ENCODE measurements at regions not wholly inside any gene's neighbourhood (a gene's known extent, or its start where the extent isn't known, plus 50 kb on each side); places are given as distances from the start of the nearest gene placed in this dataset.

DNA sequence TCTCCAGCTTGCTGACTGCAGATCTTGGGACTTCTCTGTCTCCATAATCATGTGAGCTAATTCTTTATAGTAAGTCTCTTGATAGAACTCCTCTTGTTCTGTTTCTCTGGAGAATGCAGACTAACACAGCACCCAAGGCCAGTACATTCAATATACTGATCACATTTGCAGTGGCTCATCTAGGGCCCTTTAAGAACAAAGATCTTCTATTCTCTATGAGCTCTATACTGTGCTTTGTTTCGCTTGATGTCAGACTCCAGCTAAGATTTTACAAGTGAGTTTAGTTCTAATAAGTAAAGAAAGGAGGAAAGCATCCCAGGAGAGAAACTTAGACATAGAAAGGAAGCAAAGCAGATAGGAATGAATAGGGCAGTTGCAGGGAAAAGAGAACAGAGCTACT is 69.3 kb upstream of the TMPO start:
- TF ChIP-seq, protein P1, sequence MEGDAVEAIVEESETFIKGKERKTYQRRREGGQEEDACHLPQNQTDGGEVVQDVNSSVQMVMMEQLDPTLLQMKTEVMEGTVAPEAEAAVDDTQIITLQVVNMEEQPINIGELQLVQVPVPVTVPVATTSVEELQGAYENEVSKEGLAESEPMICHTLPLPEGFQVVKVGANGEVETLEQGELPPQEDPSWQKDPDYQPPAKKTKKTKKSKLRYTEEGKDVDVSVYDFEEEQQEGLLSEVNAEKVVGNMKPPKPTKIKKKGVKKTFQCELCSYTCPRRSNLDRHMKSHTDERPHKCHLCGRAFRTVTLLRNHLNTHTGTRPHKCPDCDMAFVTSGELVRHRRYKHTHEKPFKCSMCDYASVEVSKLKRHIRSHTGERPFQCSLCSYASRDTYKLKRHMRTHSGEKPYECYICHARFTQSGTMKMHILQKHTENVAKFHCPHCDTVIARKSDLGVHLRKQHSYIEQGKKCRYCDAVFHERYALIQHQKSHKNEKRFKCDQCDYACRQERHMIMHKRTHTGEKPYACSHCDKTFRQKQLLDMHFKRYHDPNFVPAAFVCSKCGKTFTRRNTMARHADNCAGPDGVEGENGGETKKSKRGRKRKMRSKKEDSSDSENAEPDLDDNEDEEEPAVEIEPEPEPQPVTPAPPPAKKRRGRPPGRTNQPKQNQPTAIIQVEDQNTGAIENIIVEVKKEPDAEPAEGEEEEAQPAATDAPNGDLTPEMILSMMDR (optimal IDR thresholded peaks at IDR 0.05 in 1 of 3, IDR thresholded peaks at IDR 0.05 in 1 of 3, conservative IDR thresholded peaks at IDR 0.05 in 1 of 3; ENCODE audit: extremely low read depth in 1 of 3, insufficient read depth in 2 of 3, low read length in 3 of 3), result no peak
- TF ChIP-seq EZH2 (IDR thresholded peaks at IDR 0.05; ENCODE audit: low read length), result no peak

Data from keratinocyte (primary cell).